Endodermal cell (in vitro differentiated cells): ENCODE measurements at regions not wholly inside any gene's neighbourhood (a gene's known extent, or its start where the extent isn't known, plus 50 kb on each side); places are given as distances from the start of the nearest gene placed in this dataset.

Experiments
- DNase-seq: peaks from one replicate; pipeline ENCODE4 v3.0.0-alpha.2; 2017
- H3K27ac ChIP-seq: 2 replicates; pipeline ENCODE4 v1.5.1; 2013; ENCODE audit warnings: mild to moderate bottlenecking, low read depth, low read length, moderate library complexity
- H3K27me3 ChIP-seq: 2 replicates; pipeline ENCODE4 v1.6.1; 2013; ENCODE audit warnings: mild to moderate bottlenecking, low read length, moderate library complexity; ENCODE audit not compliant: insufficient read depth, control insufficient read depth, poor library complexity, severe bottlenecking
- H3K36me3 ChIP-seq: 2 replicates; pipeline ENCODE4 v1.7.0; 2013; ENCODE audit warnings: mild to moderate bottlenecking, low read length, moderate library complexity; ENCODE audit not compliant: control insufficient read depth, insufficient read depth
- H3K4me1 ChIP-seq: one replicate; pipeline ENCODE4 v1.7.0; 2013; ENCODE audit warnings: low read length; ENCODE audit not compliant: control insufficient read depth, insufficient read depth
- H3K4me3 ChIP-seq: 2 replicates; pipeline ENCODE4 v1.5.1; 2013; ENCODE audit warnings: mild to moderate bottlenecking, low read length, moderate library complexity
- H3K9ac ChIP-seq: 2 replicates; pipeline ENCODE4 v1.6.1; 2013; ENCODE audit warnings: mild to moderate bottlenecking, low read length, moderate library complexity; ENCODE audit not compliant: poor library complexity, severe bottlenecking; ENCODE audit errors: extremely low read depth
- H3K9me3 ChIP-seq: 2 replicates; pipeline ENCODE4 v1.6.1; 2013; ENCODE audit warnings: mild to moderate bottlenecking, low read length, moderate library complexity; ENCODE audit not compliant: control insufficient read depth
- H3K27ac Mint-ChIP-seq: 2 replicates; pipeline ENCODE4 v1.8.0; 2020; ENCODE audit warnings: mixed read lengths
- H3K27me3 Mint-ChIP-seq: 2 replicates; pipeline ENCODE4 v1.8.0; 2021; ENCODE audit warnings: mild to moderate bottlenecking, mixed read lengths; ENCODE audit not compliant: insufficient read depth
- H3K36me3 Mint-ChIP-seq: 2 replicates; pipeline ENCODE4 v1.8.0; 2020; ENCODE audit warnings: low read depth, mixed read lengths
- H3K4me1 Mint-ChIP-seq: 2 replicates; pipeline ENCODE4 v1.8.0; 2020; ENCODE audit warnings: mixed read lengths
- H3K4me3 Mint-ChIP-seq: 2 replicates; pipeline ENCODE4 v1.8.0; 2020; ENCODE audit warnings: mild to moderate bottlenecking, moderate library complexity, mixed read lengths
- H3K9me3 Mint-ChIP-seq: 2 replicates; pipeline ENCODE4 v1.8.0; 2020; ENCODE audit warnings: mild to moderate bottlenecking, mixed read lengths
- CTCF ChIP-seq: fragments of 200-600 bp; sonication (generic); conservative IDR thresholded peaks from 2 replicates; pipeline ENCODE4 v1.5.0; 2021; ENCODE audit warnings: antibody characterized with exemption, mild to moderate bottlenecking
- WGBS, 2 experiments: methylation state at CpG; one replicate each; pipeline versions ENCODE4 v1.1.5 to v1.1.7; 2013; ENCODE audit warnings: missing lambda C conversion rate in 2 of 2, mixed read lengths in 1 of 2; ENCODE audit not compliant: insufficient coverage in 1 of 2, insufficient read length in 1 of 2; 5-methylcytosine and 5-hydroxymethylcytosine counted together

DNA sequence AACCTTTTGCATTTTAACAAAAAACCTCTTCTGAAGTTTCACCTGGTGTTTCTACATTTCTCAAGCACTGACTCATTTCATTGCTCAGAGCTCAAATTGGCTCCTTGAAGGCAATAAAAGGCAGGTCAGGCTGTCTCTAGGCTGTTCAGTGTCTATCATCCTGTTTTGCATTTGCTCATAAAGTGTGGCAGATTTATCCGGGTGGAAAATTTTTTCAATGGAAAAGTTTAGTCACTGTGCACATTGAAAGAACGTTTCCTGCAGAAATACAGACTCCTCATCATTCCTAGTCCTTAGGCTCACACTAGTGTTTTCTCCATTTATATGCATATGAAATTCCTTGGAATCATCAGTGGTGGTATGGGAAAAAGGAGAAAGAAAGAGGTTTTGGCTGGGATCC, 114.2 kb upstream of the DGKB start:
- Mint-ChIP-seq H3K9me3 (peaks cover 6% of the 10 kb centered on the region), H3K27ac (peak overlapping the region; percentile 12), H3K4me1 (peaks cover 20% of the 10 kb centered on the region), H3K4me3 (no peak overlapping the region), H3K27me3 (no peaks in the 10 kb centered on the region), H3K36me3 (peaks cover 7% of the 10 kb centered on the region)
- no peaks in the 10 kb centered on the region for H3K27me3 ChIP-seq
- no peaks in the 10 kb centered on the region for H3K4me1 ChIP-seq
- H3K9ac ChIP-seq, result no peak overlapping the region
- H3K27ac ChIP-seq, result no peak overlapping the region
- no peaks in the 10 kb centered on the region for H3K36me3 ChIP-seq
- peaks cover 13% of the 10 kb centered on the region for H3K9me3 ChIP-seq
- no peak for DNase-seq
- TF ChIP-seq CTCF, result no peak
- no peak overlapping the region for H3K4me3 ChIP-seq
- WGBS, 2 experiments, result 87% methylated on average over 2 of the region's 2 CpGs; no CpG with 5 or more reads in 1 of the 2 experiments

GRCh38 chr7:15016315-15016667, 113.7 kb upstream of the DGKB start:
- H3K9ac ChIP-seq, result no peak overlapping the region
- no peak for DNase-seq
- Mint-ChIP-seq H3K4me1 (peaks cover 24% of the 10 kb centered on the region), H3K4me3 (no peak overlapping the region), H3K36me3 (peaks cover 7% of the 10 kb centered on the region), H3K27ac (peak overlapping the region; percentile 12), H3K27me3 (no peaks in the 10 kb centered on the region), H3K9me3 (peaks cover 6% of the 10 kb centered on the region)
- no peak overlapping the region for H3K27ac ChIP-seq
- H3K9me3 ChIP-seq, result peaks cover 13% of the 10 kb centered on the region
- 44% methylated on average over 4 of the region's 4 CpGs; no CpG with 5 or more reads in 1 of the 2 experiments for WGBS, 2 experiments
- no peaks in the 10 kb centered on the region for H3K4me1 ChIP-seq
- no peak overlapping the region for H3K4me3 ChIP-seq
- peak; percentile 19 for TF ChIP-seq CTCF
- no peaks in the 10 kb centered on the region for H3K27me3 ChIP-seq
- H3K36me3 ChIP-seq, result no peaks in the 10 kb centered on the region

DNA sequence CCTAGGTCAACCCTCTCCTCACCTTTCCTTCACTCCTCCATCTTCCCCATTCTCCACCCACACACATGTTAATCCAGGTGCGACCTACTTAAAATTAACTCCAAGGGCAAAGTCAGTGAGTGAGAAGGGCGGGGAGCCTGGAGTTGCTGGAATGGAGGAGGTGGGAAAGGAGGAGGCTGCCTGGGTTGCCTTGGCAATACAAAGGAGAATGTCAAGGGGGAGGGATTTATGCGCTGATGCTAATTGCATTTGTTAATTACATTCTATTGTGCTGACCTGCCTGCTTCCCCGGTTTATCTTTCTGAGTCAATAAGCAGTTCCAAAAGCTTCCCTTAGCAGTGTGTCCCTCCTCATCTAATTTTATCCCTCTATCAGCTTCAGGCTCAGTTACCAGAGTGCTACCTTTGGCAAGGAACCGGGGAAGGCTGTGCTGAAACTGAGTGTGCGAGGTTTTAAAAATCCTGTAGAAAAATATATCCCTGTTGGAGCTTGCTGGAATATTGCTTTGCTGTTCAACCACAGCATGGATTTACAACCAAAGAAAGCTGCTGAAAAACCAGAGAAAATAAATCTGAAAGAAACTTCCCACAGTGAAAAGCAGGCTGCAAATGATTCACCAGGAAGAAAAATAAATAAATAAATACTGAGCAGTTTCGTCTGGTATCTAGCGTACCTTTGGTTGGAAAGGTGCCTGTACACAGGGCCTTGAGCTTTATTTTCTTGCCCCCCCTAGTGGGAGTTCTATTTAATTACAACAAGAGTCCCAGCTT, 113.2 kb upstream of the DGKB start:
- no peaks in the 10 kb centered on the region for H3K4me1 ChIP-seq
- H3K27me3 Mint-ChIP-seq, result no peaks in the 10 kb centered on the region
- no peaks in the 10 kb centered on the region for H3K27me3 ChIP-seq
- TF ChIP-seq CTCF, result peak; percentile 92
- peaks cover 7% of the 10 kb centered on the region for H3K36me3 Mint-ChIP-seq
- peaks cover 29% of the 10 kb centered on the region for H3K4me1 Mint-ChIP-seq
- no peaks in the 10 kb centered on the region for H3K36me3 ChIP-seq
- H3K27ac ChIP-seq, result peak overlapping the region; percentile 48
- H3K27ac Mint-ChIP-seq, result peak overlapping the region; percentile 98
- peak; percentile 93 for DNase-seq
- 3 to 7% methylated on average over 3 to 8 of the region's 8 CpGs for WGBS, 2 experiments
- peaks cover 6% of the 10 kb centered on the region for H3K9me3 Mint-ChIP-seq
- peak overlapping the region; percentile 68 for H3K4me3 ChIP-seq
- H3K9me3 ChIP-seq, result peaks cover 13% of the 10 kb centered on the region
- H3K4me3 Mint-ChIP-seq, result peak overlapping the region; percentile 46
- peak overlapping the region; percentile 55 for H3K9ac ChIP-seq
